ENCODE measurements at regions not wholly inside any gene's neighbourhood (a gene's known extent, or its start where the extent isn't known, plus 50 kb on each side); places are given as distances from the start of the nearest gene placed in this dataset.
"Not testable (repeated sequence)": the region's sequence is repeated elsewhere in the genome, so short reads cannot be mapped to it uniquely, and the experiment has no call there.

GRCh38 chrX:30147996-30148643 lies 67.2 kb upstream of the MAGEB2 start:
- Mint-ChIP-seq H3K4me1 (no peaks in the 10 kb centered on the region), H3K4me3 (no peak overlapping the region), H3K9me3 (no peaks in the 10 kb centered on the region), H3K36me3 (ENCODE audit: low read depth) (no peaks in the 10 kb centered on the region), H3K27ac (no peak overlapping the region), H3K27me3 (no peaks in the 10 kb centered on the region)
- POLR2A ChIA-PET: no interaction called here
- CTCF ChIA-PET: no interaction called here
- DNase-seq: no peak

DNA sequence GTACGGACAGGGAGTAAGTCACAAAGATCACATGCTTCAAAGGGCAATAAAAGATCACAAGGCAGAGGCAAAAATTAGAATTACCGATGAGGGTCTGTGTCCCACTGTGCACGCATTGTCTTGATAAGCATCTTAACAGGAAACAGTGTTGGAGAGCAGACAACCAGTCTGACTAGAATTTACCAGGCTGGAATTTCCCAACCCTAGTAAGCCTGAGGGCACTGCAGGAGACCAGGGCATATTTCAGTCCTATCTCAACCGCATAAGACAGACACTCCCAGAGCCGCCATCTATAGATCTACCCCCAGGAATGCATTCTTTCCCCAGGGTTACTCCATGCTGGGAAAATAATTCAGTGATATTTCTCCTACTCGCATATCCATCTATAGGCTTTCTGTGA lies 66.2 kb upstream of the MAGEB2 start:
- DNase-seq; POLR2A ChIA-PET; H3K27me3 Mint-ChIP-seq; H3K4me3 Mint-ChIP-seq; H3K9me3 Mint-ChIP-seq; H3K36me3 Mint-ChIP-seq (ENCODE audit: low read depth); CTCF ChIA-PET; H3K4me1 Mint-ChIP-seq; H3K27ac Mint-ChIP-seq: not testable (repeated sequence)

DNA sequence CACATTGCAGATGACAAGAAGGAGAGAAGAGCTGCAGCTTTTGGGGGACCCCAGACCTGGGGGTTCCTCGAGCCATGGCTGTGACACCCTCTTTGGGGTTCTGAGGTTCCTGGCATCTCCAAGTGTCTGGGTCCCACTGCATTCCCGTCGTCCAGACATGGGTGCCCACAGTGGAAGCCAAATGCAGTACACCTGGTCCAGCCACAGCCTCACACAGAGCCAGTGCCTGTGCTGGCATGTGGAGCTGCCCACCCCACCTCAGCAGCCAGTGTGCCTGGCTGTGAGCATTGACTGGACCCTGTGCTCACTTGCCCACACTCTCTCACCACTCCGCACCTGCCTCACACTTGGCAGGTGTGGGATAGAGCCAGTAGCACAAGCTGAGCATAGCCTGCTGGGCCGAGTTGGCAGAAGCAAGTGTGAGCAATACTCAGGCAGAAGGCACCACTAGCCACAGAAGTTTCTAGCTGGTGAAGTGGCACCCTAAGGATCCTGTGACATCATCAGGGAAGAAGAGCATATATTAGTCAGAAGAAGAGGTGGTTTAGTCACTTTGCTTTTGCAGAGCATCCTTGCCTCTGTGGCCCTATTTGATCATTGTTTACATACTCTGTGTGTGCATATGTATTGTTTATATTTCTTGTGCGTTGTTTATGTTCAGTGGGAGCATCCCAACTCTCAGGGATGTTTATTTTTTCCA lies 65.0 kb upstream of the MAGEB2 start:
- Mint-ChIP-seq H3K4me1 (no peaks in the 10 kb centered on the region), H3K27ac (no peak overlapping the region), H3K27me3 (no peaks in the 10 kb centered on the region), H3K9me3 (no peaks in the 10 kb centered on the region), H3K36me3 (ENCODE audit: low read depth) (no peaks in the 10 kb centered on the region), H3K4me3 (no peak overlapping the region)
- POLR2A ChIA-PET: no interaction called here
- CTCF ChIA-PET: interaction anchor here (0.7 kb wide), 1 partner anchor 124 kb away, joined by 3 read pairs; no protein-coding TSS in a partner anchor
- DNase-seq: no peak

- DNase-seq: no peak
- H3K4me3 Mint-ChIP-seq: no peak overlapping the region
- no peaks in the 10 kb centered on the region for H3K9me3 Mint-ChIP-seq
- H3K27me3 Mint-ChIP-seq: no peaks in the 10 kb centered on the region
- no peak overlapping the region for H3K27ac Mint-ChIP-seq
- no peaks in the 10 kb centered on the region for H3K4me1 Mint-ChIP-seq
- ChIA-PET CTCF (no interaction called here), POLR2A (no interaction called here)
- H3K36me3 Mint-ChIP-seq (ENCODE audit: low read depth): no peaks in the 10 kb centered on the region
Measured at GRCh38 chrX:30151964-30152363, 63.4 kb upstream of the MAGEB2 start.

GRCh38 chrX:30153175-30153880 lies 62.0 kb upstream of the MAGEB2 start:
- Mint-ChIP-seq H3K36me3 (ENCODE audit: low read depth) (no peaks in the 10 kb centered on the region), H3K27me3 (no peaks in the 10 kb centered on the region), H3K4me3 (no peak overlapping the region), H3K9me3 (no peaks in the 10 kb centered on the region), H3K27ac (no peak overlapping the region), H3K4me1 (no peaks in the 10 kb centered on the region)
- DNase-seq: no peak
- POLR2A ChIA-PET: no interaction called here
- CTCF ChIA-PET: no interaction called here

DNA sequence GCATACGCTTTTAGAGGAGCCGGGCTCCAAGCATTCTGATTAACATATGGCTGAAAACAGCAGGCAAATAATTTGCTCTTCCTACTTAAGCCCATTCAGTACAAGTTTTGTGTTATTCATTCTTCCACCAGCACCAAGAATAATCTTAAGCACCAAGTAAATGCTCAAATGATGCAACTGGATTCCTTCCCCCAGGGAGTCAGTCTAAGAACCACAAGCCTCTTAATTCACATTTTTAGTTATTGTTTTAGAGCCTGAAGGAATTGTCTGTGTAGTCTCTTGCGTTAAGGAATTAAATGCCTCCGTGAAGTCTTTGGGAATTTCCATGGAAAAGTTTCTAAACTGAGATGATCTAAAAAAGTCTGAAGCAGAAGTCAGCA lies 61.5 kb upstream of the MAGEB2 start:
- ChIA-PET POLR2A (no interaction called here), CTCF (no interaction called here)
- Mint-ChIP-seq H3K27ac (no peak overlapping the region), H3K27me3 (no peaks in the 10 kb centered on the region), H3K4me3 (no peak overlapping the region), H3K4me1 (no peaks in the 10 kb centered on the region), H3K9me3 (no peaks in the 10 kb centered on the region), H3K36me3 (ENCODE audit: low read depth) (no peaks in the 10 kb centered on the region)
- DNase-seq: no peak

DNA sequence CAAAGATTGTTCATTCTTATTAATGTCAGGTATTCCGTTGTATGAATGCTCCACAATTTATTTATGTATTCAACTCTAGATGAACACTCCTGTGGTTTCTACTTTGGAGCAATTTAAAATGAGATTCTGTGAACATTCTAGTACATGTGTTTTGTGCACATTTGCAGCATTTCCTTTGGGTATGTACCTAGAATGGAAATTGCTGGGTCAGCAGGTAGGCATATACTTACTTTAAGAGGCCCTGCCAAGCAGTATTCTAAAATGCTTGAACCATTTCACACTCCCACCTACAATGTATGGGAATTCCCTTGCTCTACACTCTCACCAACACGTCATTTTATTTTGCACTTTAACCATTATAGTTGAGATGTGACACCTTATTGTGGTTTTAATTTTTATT lies 59.4 kb upstream of the MAGEB2 start:
- H3K9me3 Mint-ChIP-seq: no peaks in the 10 kb centered on the region

DNA sequence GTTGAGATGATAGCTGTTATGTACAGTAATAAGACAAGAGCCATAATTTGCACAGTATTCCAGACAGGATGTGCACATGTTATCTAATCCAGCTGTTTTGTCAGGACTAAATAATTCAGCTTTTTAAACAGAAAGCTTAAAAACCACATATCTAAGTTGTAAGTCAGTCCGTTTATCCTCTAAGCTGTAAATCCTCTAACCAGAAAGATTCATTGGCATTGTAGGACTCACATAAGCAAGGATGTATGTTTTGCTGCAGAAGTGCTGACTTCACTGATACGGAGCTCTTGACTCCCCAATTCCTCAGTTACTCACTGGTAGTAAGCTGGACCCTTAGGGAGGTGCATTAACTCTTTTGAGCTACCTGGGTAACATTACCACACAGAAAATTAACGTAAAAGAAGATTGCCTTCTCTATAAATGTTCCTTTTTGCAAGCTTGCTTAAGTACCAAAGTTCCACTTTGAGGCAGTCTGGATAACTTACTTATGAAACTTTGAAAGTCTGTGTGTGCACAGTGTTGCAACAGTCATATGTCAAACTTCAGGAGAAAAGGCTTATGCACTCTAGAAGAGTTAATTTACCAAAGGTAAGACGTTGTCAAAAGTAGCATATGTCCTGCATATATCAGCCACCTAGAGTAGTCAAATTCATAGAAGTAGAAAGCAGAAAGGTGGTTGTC lies 58.3 kb upstream of the MAGEB2 start:
- CTCF ChIA-PET: no interaction called here
- no peak overlapping the region for H3K4me3 Mint-ChIP-seq
- no peaks in the 10 kb centered on the region for H3K36me3 Mint-ChIP-seq (ENCODE audit: low read depth)
- no peaks in the 10 kb centered on the region for H3K4me1 Mint-ChIP-seq
- H3K9me3 Mint-ChIP-seq: no peaks in the 10 kb centered on the region
- no peak for DNase-seq
- no peak overlapping the region for H3K27ac Mint-ChIP-seq
- no peaks in the 10 kb centered on the region for H3K27me3 Mint-ChIP-seq
- POLR2A ChIA-PET: no interaction called here

More for the DNA sequence above, 59.4 kb upstream of the MAGEB2 start:
- H3K36me3 Mint-ChIP-seq (ENCODE audit: low read depth): no peaks in the 10 kb centered on the region
- H3K4me3 Mint-ChIP-seq: no peak overlapping the region
- H3K27ac Mint-ChIP-seq: no peak overlapping the region
- POLR2A ChIA-PET: no interaction called here
- no peaks in the 10 kb centered on the region for H3K27me3 Mint-ChIP-seq
- H3K4me1 Mint-ChIP-seq: no peaks in the 10 kb centered on the region
- no peak for DNase-seq
- CTCF ChIA-PET: no interaction called here

DNA sequence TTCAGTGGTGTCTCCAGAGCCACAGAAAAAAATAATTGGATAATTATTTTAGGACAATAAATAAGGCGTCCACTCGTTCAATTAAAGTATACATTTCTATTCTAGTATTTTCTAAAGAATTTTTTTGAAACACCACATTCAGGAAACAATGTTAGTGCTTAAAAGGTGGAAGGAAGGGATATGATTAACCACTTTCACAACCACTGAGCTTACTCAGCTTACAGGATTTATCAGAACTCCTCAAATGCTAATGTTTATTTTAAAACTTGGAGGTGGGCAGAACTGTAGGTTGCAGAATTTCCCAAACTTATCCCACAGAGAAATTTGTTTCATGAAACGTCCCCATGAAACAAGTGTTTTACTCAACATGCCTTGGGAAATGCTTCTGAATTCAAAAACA lies 54.3 kb upstream of the MAGEB2 start:
- Mint-ChIP-seq H3K36me3 (ENCODE audit: low read depth) (no peaks in the 10 kb centered on the region), H3K27ac (no peak overlapping the region), H3K4me1 (no peaks in the 10 kb centered on the region), H3K9me3 (no peaks in the 10 kb centered on the region), H3K27me3 (no peaks in the 10 kb centered on the region), H3K4me3 (no peak overlapping the region)
- DNase-seq: no peak
- CTCF ChIA-PET: no interaction called here
- POLR2A ChIA-PET: no interaction called here
